Calu3 (cell line): ENCODE measurements at regions not wholly inside any gene's neighbourhood (a gene's known extent, or its start where the extent isn't known, plus 50 kb on each side); places are given as distances from the start of the nearest gene placed in this dataset.

Source experiments
- BruUV-seq: library from RNA; stranded (reverse); fragments of 400-500 nt; replicated peaks from 2 replicates; lab custom pipeline; 2021; lab: Mats Ljungman, UMichigan
- CTCF ChIA-PET: fragments of 300-600 bp; sonication (Branson Sonifier 250); formaldehyde crosslinking; loops from one replicate; lab custom pipeline; 2022; ENCODE audit warnings: antibody characterized with exemption; lab: Charles Lee
- DNase-seq: peaks from one replicate; pipeline ENCODE4 v3.0.0; 2022
- H3K27ac Mint-ChIP-seq: one replicate; pipeline ENCODE4 v1.8.0; 2022; ENCODE audit warnings: mixed read lengths; ENCODE audit not compliant: unreplicated experiment
- H3K27me3 Mint-ChIP-seq: one replicate; pipeline ENCODE4 v1.8.0; 2022; ENCODE audit warnings: mixed read lengths; ENCODE audit not compliant: unreplicated experiment
- H3K36me3 Mint-ChIP-seq: one replicate; pipeline ENCODE4 v1.8.0; 2022; ENCODE audit warnings: mild to moderate bottlenecking, moderate library complexity, mixed read lengths; ENCODE audit not compliant: insufficient read depth, unreplicated experiment
- H3K4me1 Mint-ChIP-seq: one replicate; pipeline ENCODE4 v1.8.0; 2022; ENCODE audit warnings: mild to moderate bottlenecking, low read depth, mixed read lengths; ENCODE audit not compliant: unreplicated experiment
- H3K4me3 Mint-ChIP-seq: one replicate; pipeline ENCODE4 v1.8.0; 2022; ENCODE audit warnings: mild to moderate bottlenecking, low read depth, moderate library complexity, mixed read lengths; ENCODE audit not compliant: unreplicated experiment
- H3K9me3 Mint-ChIP-seq: one replicate; pipeline ENCODE4 v1.8.0; 2022; ENCODE audit warnings: low read depth, mixed read lengths; ENCODE audit not compliant: unreplicated experiment
- intact Hi-C: fragments of 100-400 bp; cut with micrococcal nuclease; formaldehyde crosslinking; loops from one replicate; pipeline ENCODE4 v1.10.0; 2022; ENCODE audit not compliant: unreplicated experiment
- TF ChIP-seq, protein P1 (sequence below): fragments of 200-600 bp; IDR thresholded peaks from one replicate; pipeline ENCODE4 v1.8.0; 2022; ENCODE audit warnings: antibody characterized with exemption; ENCODE audit not compliant: unreplicated experiment

DNA sequence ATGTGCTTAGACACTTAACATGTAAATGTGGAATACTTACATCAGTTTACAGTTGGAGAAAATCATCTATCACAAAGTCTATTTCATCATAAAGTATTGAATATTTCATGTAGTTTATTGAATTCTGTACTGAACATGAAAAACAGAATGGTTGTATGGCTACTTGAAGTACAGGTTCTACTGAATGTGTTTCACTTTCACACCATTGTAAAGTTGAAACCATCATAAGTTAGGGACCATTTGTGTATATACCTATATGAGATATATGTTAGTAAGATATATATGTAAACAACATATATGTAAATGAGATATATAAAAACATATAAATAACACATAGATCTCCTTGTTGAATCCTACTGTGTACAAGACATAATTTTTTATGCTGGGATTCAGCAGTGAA, 63.0 kb upstream of the TAF11L2 start:
- no TSS peak for BruUV-seq
- Mint-ChIP-seq H3K27ac (no peak overlapping the region), H3K4me1 (no peaks in the 10 kb centered on the region), H3K36me3 (no peaks in the 10 kb centered on the region), H3K4me3 (no peak overlapping the region), H3K9me3 (no peaks in the 10 kb centered on the region), H3K27me3 (peaks cover 57% of the 10 kb centered on the region)
- no peak for DNase-seq
- TF ChIP-seq, protein P1, sequence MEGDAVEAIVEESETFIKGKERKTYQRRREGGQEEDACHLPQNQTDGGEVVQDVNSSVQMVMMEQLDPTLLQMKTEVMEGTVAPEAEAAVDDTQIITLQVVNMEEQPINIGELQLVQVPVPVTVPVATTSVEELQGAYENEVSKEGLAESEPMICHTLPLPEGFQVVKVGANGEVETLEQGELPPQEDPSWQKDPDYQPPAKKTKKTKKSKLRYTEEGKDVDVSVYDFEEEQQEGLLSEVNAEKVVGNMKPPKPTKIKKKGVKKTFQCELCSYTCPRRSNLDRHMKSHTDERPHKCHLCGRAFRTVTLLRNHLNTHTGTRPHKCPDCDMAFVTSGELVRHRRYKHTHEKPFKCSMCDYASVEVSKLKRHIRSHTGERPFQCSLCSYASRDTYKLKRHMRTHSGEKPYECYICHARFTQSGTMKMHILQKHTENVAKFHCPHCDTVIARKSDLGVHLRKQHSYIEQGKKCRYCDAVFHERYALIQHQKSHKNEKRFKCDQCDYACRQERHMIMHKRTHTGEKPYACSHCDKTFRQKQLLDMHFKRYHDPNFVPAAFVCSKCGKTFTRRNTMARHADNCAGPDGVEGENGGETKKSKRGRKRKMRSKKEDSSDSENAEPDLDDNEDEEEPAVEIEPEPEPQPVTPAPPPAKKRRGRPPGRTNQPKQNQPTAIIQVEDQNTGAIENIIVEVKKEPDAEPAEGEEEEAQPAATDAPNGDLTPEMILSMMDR, result no peak
- intact Hi-C loops, result no loop called here
- CTCF ChIA-PET, result no interaction called here

DNA sequence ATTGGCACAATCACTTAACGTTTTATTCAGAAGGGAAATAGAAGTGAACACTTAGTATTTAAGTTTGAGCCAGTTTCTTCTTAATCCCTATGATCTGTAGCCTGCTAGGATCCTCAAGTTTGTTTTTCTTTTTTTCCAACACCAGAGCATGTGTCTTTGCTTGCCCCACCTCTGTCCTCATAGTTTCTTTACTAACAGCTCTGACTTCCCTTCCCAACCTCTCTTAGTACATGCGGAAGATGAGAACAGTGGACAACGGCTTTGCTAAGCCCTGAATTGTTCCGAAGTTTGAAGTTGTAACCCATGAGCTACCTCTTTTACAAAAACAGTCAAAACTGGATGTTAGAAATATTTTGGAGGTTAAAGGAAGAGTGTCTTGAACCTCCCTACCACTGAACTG, 61.7 kb upstream of the TAF11L2 start:
- TF ChIP-seq, protein P1, result no peak
- H3K4me1 Mint-ChIP-seq, result no peaks in the 10 kb centered on the region
- no peak overlapping the region for H3K27ac Mint-ChIP-seq
- H3K4me3 Mint-ChIP-seq, result no peak overlapping the region
- CTCF ChIA-PET, result no interaction called here
- no peaks in the 10 kb centered on the region for H3K36me3 Mint-ChIP-seq
- DNase-seq, result no peak
- no TSS peak for BruUV-seq
- intact Hi-C loops, result no loop called here
- H3K27me3 Mint-ChIP-seq, result peaks cover 53% of the 10 kb centered on the region
- no peaks in the 10 kb centered on the region for H3K9me3 Mint-ChIP-seq

DNA sequence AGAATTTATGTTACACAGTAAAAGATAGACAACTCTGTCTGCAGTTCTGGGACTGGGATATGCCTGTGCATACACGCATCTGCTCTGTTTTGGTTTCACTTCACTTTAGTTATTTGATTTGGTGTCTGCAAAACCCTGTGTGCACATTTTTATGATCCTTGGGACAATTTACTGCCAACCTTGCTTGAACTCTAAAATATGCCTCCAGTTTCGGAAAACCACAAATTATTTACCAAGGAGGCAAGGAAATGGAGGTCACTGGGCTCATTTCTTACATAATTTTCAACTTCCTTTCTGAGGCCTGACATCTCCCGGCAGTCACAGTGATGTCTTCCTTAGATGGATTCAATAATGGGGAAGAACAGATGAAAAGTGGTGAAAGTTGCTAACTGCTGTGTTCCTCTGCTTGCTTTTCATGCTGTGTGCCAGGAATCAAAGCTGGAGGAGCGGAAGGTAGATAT, 61.2 kb upstream of the TAF11L2 start:
- no peak for DNase-seq
- no peaks in the 10 kb centered on the region for H3K4me1 Mint-ChIP-seq
- intact Hi-C loops, result no loop called here
- BruUV-seq, result no TSS peak
- H3K4me3 Mint-ChIP-seq, result no peak overlapping the region
- H3K27me3 Mint-ChIP-seq, result peaks cover 53% of the 10 kb centered on the region
- H3K36me3 Mint-ChIP-seq, result no peaks in the 10 kb centered on the region
- H3K27ac Mint-ChIP-seq, result no peak overlapping the region
- CTCF ChIA-PET, result interaction anchor here (0.6 kb wide), 1 partner anchor 14 kb away, joined by 3 read pairs; no protein-coding TSS in a partner anchor
- TF ChIP-seq, protein P1, result no peak
- no peaks in the 10 kb centered on the region for H3K9me3 Mint-ChIP-seq

DNA sequence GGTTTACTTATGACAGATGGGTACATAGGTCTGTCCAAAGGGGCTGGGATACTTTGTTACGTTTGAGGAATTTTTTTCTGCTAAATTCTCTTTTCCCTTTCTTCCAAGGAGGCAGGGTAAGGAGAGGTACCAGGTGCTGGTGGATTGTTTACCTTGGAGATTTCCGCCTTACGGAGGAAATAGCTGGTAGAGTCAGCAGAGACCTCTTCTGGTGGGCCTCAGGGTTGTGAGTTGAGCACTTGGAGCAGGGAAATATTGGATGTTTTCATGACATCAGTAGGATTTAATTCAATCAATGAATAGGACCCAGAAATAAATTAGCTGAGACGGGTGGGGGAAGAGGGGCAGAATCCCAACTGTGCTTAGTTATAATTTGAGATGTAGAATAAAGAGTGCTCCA, 60.0 kb upstream of the TAF11L2 start:
- TF ChIP-seq, protein P1, result no peak
- CTCF ChIA-PET, result interaction anchor here (0.6 kb wide), 1 partner anchor 352 kb away, joined by 4 read pairs; no protein-coding TSS in a partner anchor
- peaks cover 63% of the 10 kb centered on the region for H3K27me3 Mint-ChIP-seq
- no peak for DNase-seq
- H3K4me3 Mint-ChIP-seq, result no peak overlapping the region
- no peaks in the 10 kb centered on the region for H3K36me3 Mint-ChIP-seq
- H3K4me1 Mint-ChIP-seq, result no peaks in the 10 kb centered on the region
- peaks cover 3% of the 10 kb centered on the region for H3K9me3 Mint-ChIP-seq
- intact Hi-C loops, result no loop called here
- BruUV-seq, result no TSS peak
- H3K27ac Mint-ChIP-seq, result no peak overlapping the region
